Esophagus muscularis mucosa (tissue), 4 donors: ENCODE measurements at regions not wholly inside any gene's neighbourhood (a gene's known extent, or its start where the extent isn't known, plus 50 kb on each side); places are given as distances from the start of the nearest gene placed in this dataset.
A peak's percentile ranks its signal among the peaks of the same experiment; 100 is the strongest.
"Not testable (repeated sequence)": the region's sequence is repeated elsewhere in the genome, so short reads cannot be mapped to it uniquely, and the experiment has no call there.

ENCODE experiments used
- DNase-seq: peaks from one replicate; pipeline ENCODE4 v3.0.0-alpha.2; 2017; ENCODE audit errors: extremely low spot score
- H3K27ac ChIP-seq, 4 donors: fragments of 200-600 bp; sonication (generic); replicated peaks in 1 of 4; 1 replicate in 3 of 4; 2 replicates in 1 of 4; pipeline ENCODE4 v1.5.1; 2016 to 2019; ENCODE audit warnings: mild to moderate bottlenecking in 1 of 4
- H3K27me3 ChIP-seq, 4 donors: fragments of 200-600 bp; sonication (generic); one replicate each; pipeline versions ENCODE4 v1.5.1 to v1.6.0; 2016 to 2019
- H3K36me3 ChIP-seq, 4 donors: fragments of 200-600 bp; sonication (generic); one replicate each; pipeline ENCODE4 v1.5.1; 2016 to 2019
- H3K4me1 ChIP-seq, 4 donors: fragments of 200-600 bp; sonication (generic); one replicate each; pipeline ENCODE4 v1.5.1; 2016 to 2019
- H3K4me3 ChIP-seq, 4 donors: fragments of 200-600 bp; sonication (generic); 1 replicate in 2 of 4; 2 replicates in 2 of 4; pipeline ENCODE4 v1.5.1; 2016 to 2019; ENCODE audit warnings: mild to moderate bottlenecking in 4 of 4, moderate library complexity in 1 of 4
- H3K9me3 ChIP-seq, 4 donors: fragments of 200-600 bp; sonication (generic); 1 replicate in 3 of 4; 2 replicates in 1 of 4; pipeline ENCODE4 v1.5.1; 2016 to 2019
- EP300 ChIP-seq: sonication (generic); formaldehyde crosslinking; IDR thresholded peaks from one replicate; pipeline ENCODE4 v1.6.1; 2017; ENCODE audit warnings: antibody characterized with exemption
- POLR2A ChIP-seq: fragments of 450-650 bp; IDR thresholded peaks from one replicate; pipeline ENCODE4 v1.6.1; 2017; ENCODE audit warnings: antibody characterized with exemption, moderate library complexity, mild to moderate bottlenecking, low read depth
- POLR2AphosphoS5 ChIP-seq, 2 donors: sonication (generic); formaldehyde crosslinking; IDR thresholded peaks; one replicate each; pipeline ENCODE4 v1.6.1; 2017; ENCODE audit warnings: antibody characterized with exemption in 2 of 2
- WGBS: methylation state at CpG from one replicate; pipeline ENCODE4 v1.1.5; 2018; 5-methylcytosine and 5-hydroxymethylcytosine counted together
- intact Hi-C: fragments of 100-400 bp; cut with DNase I; formaldehyde crosslinking; loops from one replicate; pipeline ENCODE4 v1.15.1; 2023
- TF ChIP-seq, protein P1 (sequence below), 3 experiments: fragments of 200-600 bp in 2 of 3; fragments of 450-650 bp in 1 of 3; sonication (generic) in 2 of 3; IDR thresholded peaks; one replicate each; pipeline ENCODE4 v1.5.1; 2017 to 2019; ENCODE audit warnings: antibody characterized with exemption in 3 of 3, mild to moderate bottlenecking in 2 of 3, moderate library complexity in 1 of 3

DNA sequence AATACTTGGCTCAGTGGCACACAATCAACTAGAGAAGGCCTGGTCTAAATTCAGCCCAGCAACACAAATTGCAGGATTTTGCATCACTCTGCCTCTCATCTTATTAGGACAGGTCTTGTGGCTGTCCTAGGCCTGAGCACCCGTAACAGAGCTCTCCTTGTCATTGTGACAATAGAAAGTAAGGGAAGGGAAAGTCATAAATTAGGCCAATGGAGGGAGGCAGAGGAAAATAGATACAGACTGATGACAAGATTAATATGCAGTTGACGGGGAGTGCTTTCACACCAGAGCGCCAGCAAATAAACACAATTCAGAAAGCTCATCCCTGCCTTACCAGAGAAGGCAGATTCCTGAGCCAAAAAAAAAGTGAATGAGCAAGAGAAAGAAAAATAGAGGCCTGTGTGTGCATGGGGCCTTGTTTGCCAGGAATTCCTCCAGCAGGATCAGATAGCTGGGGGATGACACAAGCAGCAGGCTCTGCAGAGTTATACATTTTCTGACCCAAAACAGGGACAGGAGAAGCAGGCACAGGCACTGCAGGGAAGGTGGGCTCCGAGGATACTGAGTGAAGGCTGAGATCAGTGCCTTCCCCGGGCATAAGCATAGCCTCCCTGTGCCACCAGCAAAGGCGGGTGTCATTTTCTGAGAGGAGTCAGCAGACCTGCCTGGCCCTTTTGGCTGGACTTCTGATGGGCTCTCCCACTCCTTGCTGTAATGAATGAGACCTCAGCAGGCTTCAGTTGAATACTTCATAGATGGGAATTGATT is 110.0 kb upstream of the SPAG17 start:
- H3K9me3 ChIP-seq, result no peaks in the 10 kb centered on the region
- H3K27me3 ChIP-seq, result no peaks in the 10 kb centered on the region
- H3K4me3 ChIP-seq, result no peak overlapping the region
- TF ChIP-seq, protein P1, sequence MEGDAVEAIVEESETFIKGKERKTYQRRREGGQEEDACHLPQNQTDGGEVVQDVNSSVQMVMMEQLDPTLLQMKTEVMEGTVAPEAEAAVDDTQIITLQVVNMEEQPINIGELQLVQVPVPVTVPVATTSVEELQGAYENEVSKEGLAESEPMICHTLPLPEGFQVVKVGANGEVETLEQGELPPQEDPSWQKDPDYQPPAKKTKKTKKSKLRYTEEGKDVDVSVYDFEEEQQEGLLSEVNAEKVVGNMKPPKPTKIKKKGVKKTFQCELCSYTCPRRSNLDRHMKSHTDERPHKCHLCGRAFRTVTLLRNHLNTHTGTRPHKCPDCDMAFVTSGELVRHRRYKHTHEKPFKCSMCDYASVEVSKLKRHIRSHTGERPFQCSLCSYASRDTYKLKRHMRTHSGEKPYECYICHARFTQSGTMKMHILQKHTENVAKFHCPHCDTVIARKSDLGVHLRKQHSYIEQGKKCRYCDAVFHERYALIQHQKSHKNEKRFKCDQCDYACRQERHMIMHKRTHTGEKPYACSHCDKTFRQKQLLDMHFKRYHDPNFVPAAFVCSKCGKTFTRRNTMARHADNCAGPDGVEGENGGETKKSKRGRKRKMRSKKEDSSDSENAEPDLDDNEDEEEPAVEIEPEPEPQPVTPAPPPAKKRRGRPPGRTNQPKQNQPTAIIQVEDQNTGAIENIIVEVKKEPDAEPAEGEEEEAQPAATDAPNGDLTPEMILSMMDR (IDR thresholded peaks at IDR 0.05), result no peak
- no peak for TF ChIP-seq POLR2AphosphoS5 (IDR thresholded peaks at IDR 0.05)
- TF ChIP-seq POLR2A, result no peak
- TF ChIP-seq EP300, result no peak
- DNase-seq, result no peak
- 44% methylated on average over 6 of the region's 6 CpGs for WGBS
- peak overlapping the region; percentile 40 to 56 (median 41) for H3K27ac ChIP-seq
- intact Hi-C loops, result no loop called here
- H3K36me3 ChIP-seq, result no peaks in the 10 kb centered on the region
- H3K4me1 ChIP-seq, result peaks cover 18 to 44% (median 35%) of the 10 kb centered on the region in 4 donors

DNA sequence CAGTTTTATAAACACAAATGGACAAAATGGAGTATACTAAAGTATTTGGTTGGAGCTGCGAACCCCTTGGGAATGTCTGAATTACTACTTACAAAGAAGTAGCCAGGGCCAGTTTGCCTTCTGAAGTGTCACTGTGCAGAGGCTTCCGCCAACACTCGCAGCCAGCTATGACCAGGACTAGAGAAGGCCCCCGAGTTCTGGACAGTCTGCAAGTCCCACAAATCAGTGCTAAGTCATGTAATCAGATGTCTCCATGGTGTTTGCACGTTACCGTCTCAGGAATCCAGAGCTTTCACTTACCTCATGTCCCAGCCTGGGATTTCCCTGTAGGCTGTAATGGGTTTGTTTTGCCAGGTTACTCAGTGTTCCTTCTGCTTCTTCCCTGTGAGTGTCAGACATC is 106.6 kb upstream of the SPAG17 start:
- Histone ChIP-seq H3K4me3 (no peak overlapping the region), H3K9me3 (no peaks in the 10 kb centered on the region), H3K36me3 (no peaks in the 10 kb centered on the region), H3K27ac (peak overlapping the region in 1 of 4 donors; percentile 62), H3K4me1 (peaks cover 23 to 52% (median 36%) of the 10 kb centered on the region in 4 donors), H3K27me3 (no peaks in the 10 kb centered on the region)
- DNase-seq, result no peak
- WGBS, result 56% methylated on average over 6 of the region's 6 CpGs
- intact Hi-C loops, result no loop called here
- TF ChIP-seq POLR2AphosphoS5 (IDR thresholded peaks at IDR 0.05) (no peak), POLR2A (no peak), EP300 (no peak)
- TF ChIP-seq, protein P1 (IDR thresholded peaks at IDR 0.05), result no peak

DNA sequence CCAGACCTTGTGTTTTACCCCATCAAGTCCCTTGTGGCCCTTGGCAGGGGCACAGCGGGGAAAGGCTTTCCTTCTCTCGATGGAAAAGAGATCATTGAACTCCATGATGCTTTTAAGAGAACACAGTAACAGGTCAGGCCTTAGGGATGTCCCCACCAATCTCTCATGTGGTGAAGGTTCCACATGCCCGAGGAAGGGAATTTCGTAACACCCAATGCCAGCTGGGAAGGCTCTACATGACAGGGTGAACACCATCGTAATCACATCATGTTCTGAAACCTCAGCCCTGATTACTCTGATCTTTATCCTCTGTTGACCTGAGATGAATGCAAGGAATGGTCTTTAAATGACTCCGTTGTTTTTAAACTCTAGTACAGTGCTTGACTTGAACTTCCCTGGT is 105.5 kb upstream of the SPAG17 start:
- Histone ChIP-seq H3K9me3 (no peaks in the 10 kb centered on the region), H3K27me3 (no peaks in the 10 kb centered on the region), H3K4me3 (no peak overlapping the region), H3K4me1 (peaks cover 23 to 41% (median 25%) of the 10 kb centered on the region in 4 donors), H3K36me3 (no peaks in the 10 kb centered on the region), H3K27ac (peak overlapping the region; percentile 27 to 62 (median 54))
- TF ChIP-seq POLR2AphosphoS5 (IDR thresholded peaks at IDR 0.05) (peak in 1 of 2 donors; percentile 58), POLR2A (no peak)
- 73% methylated on average over 6 of the region's 6 CpGs for WGBS
- DNase-seq, result no peak
- intact Hi-C loops, result no loop called here

DNA sequence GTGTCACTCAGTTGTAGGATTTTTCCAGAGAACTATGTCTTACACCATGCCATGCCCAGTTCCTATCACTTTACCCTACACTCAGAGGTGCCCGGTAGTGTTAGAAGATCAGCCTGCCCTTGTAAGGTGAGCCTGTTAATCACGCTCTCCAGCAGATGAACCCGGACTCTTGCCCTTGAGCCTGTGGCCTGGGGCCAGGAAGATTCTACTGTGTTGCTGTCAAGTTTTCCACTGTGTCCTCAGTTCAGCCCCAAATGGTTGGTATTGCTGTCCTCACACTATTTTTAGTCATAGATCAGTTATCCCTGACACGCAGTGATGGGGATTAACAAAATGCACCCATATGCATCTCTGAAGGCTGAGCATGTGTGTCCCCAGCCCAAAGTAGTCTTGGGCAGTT is 105.0 kb upstream of the SPAG17 start:
- DNase-seq, result no peak
- intact Hi-C loops, result no loop called here
- TF ChIP-seq POLR2A, result no peak
- TF ChIP-seq, protein P1 (IDR thresholded peaks at IDR 0.05), result no peak
- TF ChIP-seq EP300, result no peak
- no peak for TF ChIP-seq POLR2AphosphoS5 (IDR thresholded peaks at IDR 0.05)
- Histone ChIP-seq H3K4me3 (no peak overlapping the region), H3K36me3 (no peaks in the 10 kb centered on the region), H3K27ac (peak overlapping the region; percentile 27 to 62 (median 54)), H3K27me3 (no peaks in the 10 kb centered on the region), H3K9me3 (no peaks in the 10 kb centered on the region), H3K4me1 (peaks cover 19 to 36% (median 20%) of the 10 kb centered on the region in 4 donors)
- 35% methylated on average over 4 of the region's 4 CpGs for WGBS

DNA sequence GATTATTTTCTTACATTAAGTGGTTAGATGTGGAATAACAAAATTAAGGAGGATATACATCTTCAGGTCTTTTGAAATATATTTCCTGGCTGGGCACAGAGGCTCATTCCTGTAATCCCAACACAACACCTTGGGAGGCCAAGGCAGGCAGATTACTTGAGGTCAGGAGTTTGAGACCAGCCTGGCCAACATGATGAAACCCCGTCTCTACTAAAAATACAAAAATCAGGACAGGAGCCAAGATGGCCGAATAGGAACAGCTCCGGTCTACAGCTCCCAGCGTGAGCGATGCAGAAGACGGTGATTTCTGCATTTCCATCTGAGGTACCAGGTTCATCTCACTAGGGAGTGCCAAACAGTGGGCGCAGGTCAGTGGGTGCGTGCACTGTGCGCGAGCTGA is 95.6 kb upstream of the SPAG17 start:
- H3K9me3 ChIP-seq, DNase-seq, H3K36me3 ChIP-seq, H3K4me3 ChIP-seq, H3K4me1 ChIP-seq, H3K27ac ChIP-seq, intact Hi-C loops, H3K27me3 ChIP-seq: not testable (repeated sequence)
- 81% methylated on average over 10 of the region's 10 CpGs for WGBS
